Motor neuron (in vitro differentiated cells): ENCODE measurements at regions not wholly inside any gene's neighbourhood (a gene's known extent, or its start where the extent isn't known, plus 50 kb on each side); places are given as distances from the start of the nearest gene placed in this dataset.

Source experiments
- ATAC-seq, 8 experiments: fragments of 200-7000 bp; cut with Tn5 transposase; replicated peaks in 6 of 8; 2 replicates each; pipeline ENCODE4 v1.8.0; 2021; ENCODE audit warnings: mild to moderate bottlenecking in 8 of 8, moderate library complexity in 8 of 8
- H3K27ac ChIP-seq, 2 donors: fragments of 250-450 bp; sonication (Bioruptor Pico); 2 replicates each; pipeline ENCODE4 v1.9.0; 2021; ENCODE audit warnings: antibody characterized with exemption in 2 of 2, mild to moderate bottlenecking in 2 of 2, moderate library complexity in 1 of 2
- H3K4me1 ChIP-seq, 2 donors: fragments of 250-450 bp; sonication (Bioruptor Pico); replicated peaks in 1 of 2; 2 replicates each; pipeline ENCODE4 v1.6.1; 2021; ENCODE audit warnings: antibody characterized with exemption in 2 of 2, mild to moderate bottlenecking in 2 of 2, moderate library complexity in 1 of 2
- H3K4me3 ChIP-seq, 5 donors: fragments of 250-450 bp; sonication (Bioruptor Pico); 2 replicates each; pipeline ENCODE4 v1.9.0; 2021; ENCODE audit warnings: antibody characterized with exemption in 5 of 5, mild to moderate bottlenecking in 5 of 5, moderate library complexity in 4 of 5
- WGBS, 10 experiments: fragments of 450-650 bp; shearing (Covaris generic); methylation state at CpG; one replicate each; pipeline ENCODE4 v1.0.0; 2022; 5-methylcytosine and 5-hydroxymethylcytosine counted together
- in situ Hi-C, 9 experiments: fragments of 400-800 bp; cut with MboI; loops; one replicate each; pipeline ENCODE4 v1.15.0; 2021; ENCODE audit warnings: low sequenced_read_pairs in 9 of 9, low pct_unique_long_range_greater_than_20kb in 2 of 9; ENCODE audit not compliant: unreplicated experiment in 9 of 9

DNA sequence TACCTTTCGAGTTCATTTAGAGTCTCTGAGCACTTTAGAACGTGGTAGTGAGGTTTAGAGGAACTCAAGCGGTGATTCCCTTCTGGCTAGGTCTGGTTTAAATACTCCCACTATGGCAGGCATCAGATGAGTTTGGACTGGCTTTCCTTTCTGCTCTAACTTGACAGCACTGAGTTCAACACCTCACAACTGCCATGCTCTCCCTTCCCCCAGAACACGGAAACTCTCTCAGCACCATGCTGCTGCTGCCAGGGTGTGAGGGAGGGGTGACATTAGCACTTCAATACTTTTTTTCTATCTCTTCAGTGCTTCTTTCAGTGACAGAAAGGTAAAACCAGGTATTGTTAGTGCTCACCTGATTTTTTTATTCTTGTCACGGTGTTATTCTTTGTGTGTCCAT is 234.5 kb upstream of the AGTR2 start:
- Histone ChIP-seq H3K4me1 (no peaks in the 10 kb centered on the region), H3K4me3 (no peak overlapping the region), H3K27ac (no peak overlapping the region)
- in situ Hi-C loops = no loop called here
- no peak for ATAC-seq
- 41 to 100% (median 93%) methylated on average over 1 to 5 of the region's 5 CpGs; no CpG with 5 or more reads in 4 of the 10 experiments for WGBS, 10 experiments

DNA sequence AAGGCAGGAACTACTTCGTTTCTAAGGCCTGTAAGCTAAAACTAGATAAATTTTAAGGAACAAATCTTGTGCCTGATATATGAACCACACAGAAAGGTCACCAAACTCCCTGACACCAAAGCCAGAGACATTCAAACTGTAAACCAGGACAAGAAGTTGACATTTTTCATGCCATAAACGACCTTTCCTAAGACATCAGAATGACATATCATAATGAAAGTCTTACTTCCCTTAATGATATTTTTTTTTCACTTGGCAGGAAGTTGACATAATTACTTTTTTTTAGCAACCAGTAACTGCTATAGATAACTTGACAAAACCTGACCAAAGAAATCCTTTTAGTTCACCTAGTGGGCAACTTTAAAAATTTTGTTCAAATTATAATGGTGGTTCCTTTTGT is 231.5 kb upstream of the AGTR2 start:
- no peak overlapping the region for H3K4me3 ChIP-seq
- 17 to 100% (median 75%) methylated on average over 1 to 2 of the region's 2 CpGs; no CpG with 5 or more reads in 6 of the 10 experiments for WGBS, 10 experiments
- no peak overlapping the region for H3K27ac ChIP-seq
- no peak for ATAC-seq
- H3K4me1 ChIP-seq = no peaks in the 10 kb centered on the region
- in situ Hi-C loops = no loop called here

DNA sequence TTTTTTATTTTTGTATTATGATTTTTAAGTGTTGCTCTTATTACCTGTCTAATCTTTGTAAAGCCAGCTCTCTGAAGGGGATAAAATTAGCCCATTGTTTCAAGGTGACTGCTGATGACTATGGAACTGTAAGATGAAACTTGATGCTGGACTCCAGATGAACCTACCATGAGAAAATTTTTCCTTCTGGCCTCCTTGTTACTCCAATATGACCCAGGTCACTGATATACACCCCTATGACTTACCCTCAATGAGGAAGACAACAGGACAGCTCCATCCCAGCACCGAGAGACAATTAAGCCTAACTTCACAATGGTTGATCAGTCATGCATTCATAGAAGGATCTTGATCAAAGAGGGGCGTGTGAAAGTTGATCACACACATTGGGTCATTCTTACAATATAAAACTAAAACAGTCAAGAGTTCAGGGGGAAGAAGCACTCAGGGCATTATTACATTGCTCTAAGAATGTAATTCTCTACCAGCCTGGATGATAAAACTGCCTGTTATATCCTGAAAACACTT is 230.8 kb upstream of the AGTR2 start:
- ATAC-seq = no peak
- no peak overlapping the region for H3K27ac ChIP-seq
- H3K4me1 ChIP-seq = no peaks in the 10 kb centered on the region
- no peak overlapping the region for H3K4me3 ChIP-seq
- WGBS, 10 experiments = 67 to 100% (median 72%) methylated on average over 1 to 2 of the region's 2 CpGs; no CpG with 5 or more reads in 7 of the 10 experiments
- in situ Hi-C loops = no loop called here

DNA sequence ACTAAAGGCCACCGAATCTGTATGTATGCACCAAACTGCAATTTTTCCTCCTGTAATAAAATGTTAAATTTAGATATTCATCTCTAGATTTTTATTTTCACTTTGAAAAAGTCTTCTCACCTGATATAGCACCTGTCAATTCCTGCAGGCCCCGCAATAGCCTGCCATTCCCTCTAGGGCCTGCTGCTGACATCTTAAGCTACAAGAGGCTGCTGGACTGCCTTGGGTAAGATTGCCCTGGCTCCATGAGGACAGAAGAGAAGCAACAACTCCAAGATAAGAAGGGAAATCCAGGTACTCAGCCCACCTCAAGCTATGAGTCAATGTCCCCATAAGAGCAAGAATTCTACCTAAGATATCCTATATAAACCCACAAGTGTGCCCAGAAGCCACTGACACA is 230.2 kb upstream of the AGTR2 start:
- no peak overlapping the region for H3K4me3 ChIP-seq
- WGBS, 10 experiments = 80 to 100% (median 92%) methylated on average over 1 to 2 of the region's 2 CpGs; no CpG with 5 or more reads in 6 of the 10 experiments
- ATAC-seq = peak in 1 of 8 experiments; percentile 13

DNA sequence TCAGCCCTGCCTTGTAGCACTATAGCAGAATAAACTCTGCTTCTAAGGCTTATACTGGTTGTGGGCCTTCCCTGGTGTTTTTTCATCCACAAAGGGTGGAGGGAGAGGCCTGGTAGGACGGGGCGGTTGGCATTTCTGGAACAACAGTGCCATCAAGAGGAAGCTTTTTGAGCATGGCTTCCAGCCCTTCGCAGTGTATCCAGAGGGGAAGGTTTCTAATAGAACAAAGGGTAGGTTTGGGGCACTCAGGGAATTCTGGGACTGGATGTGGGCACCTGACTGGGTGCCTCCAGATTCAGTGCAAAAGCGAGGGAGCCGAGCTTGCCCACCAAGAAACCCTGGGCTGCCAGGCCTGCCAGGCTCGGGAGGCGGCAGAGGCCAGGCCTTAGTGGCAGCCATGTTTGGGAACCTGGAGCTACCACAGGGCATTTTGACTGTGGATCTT is 229.6 kb upstream of the AGTR2 start:
- WGBS, 10 experiments = 63 to 93% methylated on average over 2 to 3 of the region's 7 CpGs; no CpG with 5 or more reads in 8 of the 10 experiments
- in situ Hi-C loops = no loop called here
- ATAC-seq = peak in 6 of 8 experiments; percentile 24 to 91 (median 48)
- H3K4me1 ChIP-seq = no peaks in the 10 kb centered on the region
- H3K4me3 ChIP-seq = no peak overlapping the region
- H3K27ac ChIP-seq = no peak overlapping the region

More for the DNA sequence above, 230.2 kb upstream of the AGTR2 start:
- H3K27ac ChIP-seq = no peak overlapping the region
- H3K4me1 ChIP-seq = no peaks in the 10 kb centered on the region
- in situ Hi-C loops = no loop called here

DNA sequence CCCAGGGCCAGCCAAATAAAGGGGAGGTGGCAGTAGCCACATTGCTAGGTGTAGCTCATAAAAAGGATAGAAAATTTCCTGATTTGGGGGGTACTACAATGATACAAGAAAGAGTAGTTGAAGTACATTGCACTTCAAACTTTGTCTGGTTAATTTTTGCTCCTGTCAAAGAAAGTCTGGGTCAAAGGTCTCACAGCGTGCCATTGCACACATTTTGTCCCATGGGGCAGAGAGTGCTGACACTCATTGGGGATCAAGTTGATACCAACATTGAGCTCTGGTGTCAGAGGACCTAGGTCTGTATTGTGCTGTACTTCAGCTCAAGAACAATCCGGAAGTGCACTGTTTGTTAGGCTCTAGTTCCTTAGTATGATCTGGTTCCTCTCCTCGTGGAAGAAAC is 229.2 kb upstream of the AGTR2 start:
- in situ Hi-C loops = no loop called here
- H3K27ac ChIP-seq = no peak overlapping the region
- ATAC-seq = no peak
- H3K4me1 ChIP-seq = no peaks in the 10 kb centered on the region
- H3K4me3 ChIP-seq = no peak overlapping the region
- 85 to 100% (median 100%) methylated on average over 1 to 3 of the region's 3 CpGs; no CpG with 5 or more reads in 5 of the 10 experiments for WGBS, 10 experiments

DNA sequence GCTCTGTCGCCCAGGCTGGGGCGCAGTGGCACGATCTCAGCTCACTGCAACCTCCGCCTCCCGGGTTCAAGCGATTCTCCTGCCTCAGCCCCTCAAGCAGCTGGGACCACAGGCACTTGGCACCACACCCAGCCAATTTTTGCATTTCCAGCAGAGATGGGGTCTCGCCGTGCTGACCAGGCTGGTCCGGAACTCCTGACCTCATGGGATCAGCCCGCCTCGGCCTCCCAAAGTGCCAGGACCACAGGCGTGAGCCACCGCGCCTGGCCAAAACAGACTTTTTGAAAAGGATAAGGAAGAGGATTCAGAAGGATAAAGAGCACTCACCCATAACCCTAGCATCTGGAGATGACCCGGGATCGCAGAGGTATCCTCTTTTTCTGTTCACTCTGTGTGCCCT is 224.5 kb upstream of the AGTR2 start:
- Histone ChIP-seq H3K27ac (no peak overlapping the region), H3K4me1 (no peaks in the 10 kb centered on the region), H3K4me3 (no peak overlapping the region)
- 84 to 100% (median 100%) methylated on average over 1 to 10 of the region's 16 CpGs; no CpG with 5 or more reads in 7 of the 10 experiments for WGBS, 10 experiments
- in situ Hi-C loops = no loop called here
- ATAC-seq = no peak

DNA sequence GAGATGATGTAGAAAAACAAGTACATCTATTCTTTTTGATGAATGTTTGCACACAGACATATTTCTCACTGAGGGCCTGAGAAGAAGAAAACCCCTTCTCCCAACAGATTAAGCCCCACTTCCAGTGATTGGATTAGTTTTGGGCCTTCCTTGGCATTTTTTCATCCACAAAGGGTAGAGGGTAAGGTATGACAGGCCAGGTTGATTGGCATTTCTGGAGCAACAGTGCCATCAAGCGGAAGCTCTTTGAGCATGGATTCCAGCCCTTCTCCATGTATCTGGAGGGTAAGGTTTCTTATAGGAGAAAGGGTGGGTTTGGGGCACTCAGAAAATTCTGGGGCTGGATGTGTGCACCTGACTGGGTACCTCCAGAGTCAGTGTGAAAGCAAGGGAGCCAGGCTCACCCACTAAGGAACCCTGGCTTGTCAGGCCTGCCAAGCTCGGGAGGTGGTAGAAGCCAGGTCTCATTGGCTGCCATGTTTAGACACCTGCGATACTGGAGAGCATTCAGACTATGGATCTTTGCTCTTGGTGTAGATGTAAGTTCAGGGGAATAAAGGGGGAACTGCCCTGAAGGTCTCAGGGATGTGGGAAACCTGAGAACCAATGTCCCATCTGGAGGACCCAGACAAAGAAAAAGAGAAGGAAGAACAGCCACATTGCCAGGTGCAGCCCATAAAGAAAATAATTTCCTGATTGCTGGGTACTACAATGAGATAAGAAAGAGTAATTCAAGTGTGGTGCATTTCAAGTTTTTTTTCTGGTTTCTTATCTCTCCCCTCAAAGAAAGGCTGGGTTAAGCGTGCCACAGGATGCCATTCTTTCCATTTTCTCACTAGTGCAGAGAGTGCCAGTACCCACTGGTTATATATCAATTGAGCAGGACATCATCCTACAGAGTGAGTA is 222.3 kb upstream of the AGTR2 start:
- in situ Hi-C loops = no loop called here
- Histone ChIP-seq H3K4me1 (no peaks in the 10 kb centered on the region), H3K27ac (no peak overlapping the region), H3K4me3 (no peak overlapping the region)
- 29 to 100% (median 79%) methylated on average over 1 to 3 of the region's 4 CpGs; no CpG with 5 or more reads in 6 of the 10 experiments for WGBS, 10 experiments
- ATAC-seq = no peak

DNA sequence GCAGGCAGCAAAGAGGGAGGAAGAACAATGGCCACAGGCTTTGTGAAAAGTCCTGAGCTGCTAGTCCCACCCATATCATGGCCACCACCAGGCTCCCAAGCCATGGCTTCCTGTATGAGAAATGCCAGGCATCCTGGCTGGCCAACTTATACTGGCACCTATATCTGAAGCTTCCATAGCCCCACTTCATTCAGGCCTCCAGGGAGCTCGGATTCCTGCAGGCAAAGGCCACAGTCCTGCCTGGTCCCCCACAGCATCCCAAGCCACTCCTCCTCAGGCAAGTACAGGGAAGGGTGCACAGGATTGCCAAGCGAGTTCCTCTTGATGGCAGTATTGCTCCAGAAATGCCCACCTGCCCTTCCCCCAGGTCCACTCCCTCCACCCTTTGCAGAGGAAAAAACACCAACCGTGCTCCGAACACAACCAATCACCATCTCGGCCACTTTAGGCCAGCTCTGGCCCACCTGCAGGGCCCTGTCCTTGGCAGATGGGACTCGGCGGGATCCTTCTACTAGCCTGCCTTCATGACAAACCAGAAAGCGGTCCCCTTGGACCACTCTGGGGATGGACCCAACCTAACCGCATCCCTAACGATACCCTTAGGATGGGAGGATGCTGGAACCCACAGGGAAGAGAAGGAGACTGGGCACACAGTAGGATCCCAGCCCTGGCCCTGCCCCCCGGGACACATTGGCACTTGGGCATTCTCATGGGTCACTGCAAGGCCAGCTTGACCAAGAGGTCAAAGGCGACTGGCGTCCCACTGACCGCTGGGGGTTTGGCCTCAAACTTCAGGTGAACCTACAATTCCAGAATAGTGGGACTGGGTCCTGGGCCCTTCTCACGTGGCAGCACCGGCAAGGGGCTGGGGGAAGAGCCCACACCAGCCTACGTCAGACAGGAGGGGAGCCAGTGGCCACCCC is 220.4 kb upstream of the AGTR2 start:
- Histone ChIP-seq H3K4me3 (no peak overlapping the region), H3K27ac (no peak overlapping the region), H3K4me1 (no peaks in the 10 kb centered on the region)
- ATAC-seq = no peak
- in situ Hi-C loops = no loop called here
- 69% methylated on average over 6 of the region's 17 CpGs; no CpG with 5 or more reads in 9 of the 10 experiments for WGBS, 10 experiments

DNA sequence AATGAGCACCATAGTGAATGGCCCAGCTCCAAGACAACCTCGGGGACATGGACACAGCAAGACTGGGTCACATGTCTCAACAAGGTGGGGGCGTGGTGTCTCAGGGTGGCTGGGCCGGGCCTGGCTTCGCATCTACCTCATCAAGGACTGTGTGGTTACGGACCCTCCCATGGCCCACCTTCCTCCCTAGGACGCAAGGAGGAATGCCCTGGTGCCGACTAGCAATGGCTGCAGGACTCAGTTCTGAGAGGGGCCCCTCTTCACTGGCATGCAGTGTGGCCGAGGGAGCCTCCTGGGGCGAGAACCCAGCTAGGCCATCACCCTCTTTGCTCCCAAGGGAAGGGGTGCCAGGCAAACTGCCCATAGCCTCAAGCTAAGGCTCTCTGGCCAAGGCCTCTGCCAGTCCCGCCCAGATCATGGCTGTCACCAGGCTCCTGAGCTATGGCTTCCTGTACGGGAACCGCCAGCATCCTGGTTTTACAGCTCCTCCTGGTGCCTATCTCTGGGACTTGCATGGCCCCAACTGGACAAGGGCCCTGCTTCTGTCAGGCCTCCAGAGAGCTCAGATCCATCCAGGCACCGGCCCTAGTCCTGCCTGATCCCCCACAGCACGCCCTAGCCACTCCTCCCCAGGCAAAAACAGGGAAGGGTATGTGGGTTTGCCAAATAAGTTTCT is 218.0 kb upstream of the AGTR2 start:
- Histone ChIP-seq H3K4me3 (no peak overlapping the region), H3K27ac (no peak overlapping the region), H3K4me1 (no peaks in the 10 kb centered on the region)
- 90% methylated on average over 2 of the region's 14 CpGs; no CpG with 5 or more reads in 9 of the 10 experiments for WGBS, 10 experiments
- peak in 1 of 8 experiments; percentile 26 for ATAC-seq
- in situ Hi-C loops = no loop called here

DNA sequence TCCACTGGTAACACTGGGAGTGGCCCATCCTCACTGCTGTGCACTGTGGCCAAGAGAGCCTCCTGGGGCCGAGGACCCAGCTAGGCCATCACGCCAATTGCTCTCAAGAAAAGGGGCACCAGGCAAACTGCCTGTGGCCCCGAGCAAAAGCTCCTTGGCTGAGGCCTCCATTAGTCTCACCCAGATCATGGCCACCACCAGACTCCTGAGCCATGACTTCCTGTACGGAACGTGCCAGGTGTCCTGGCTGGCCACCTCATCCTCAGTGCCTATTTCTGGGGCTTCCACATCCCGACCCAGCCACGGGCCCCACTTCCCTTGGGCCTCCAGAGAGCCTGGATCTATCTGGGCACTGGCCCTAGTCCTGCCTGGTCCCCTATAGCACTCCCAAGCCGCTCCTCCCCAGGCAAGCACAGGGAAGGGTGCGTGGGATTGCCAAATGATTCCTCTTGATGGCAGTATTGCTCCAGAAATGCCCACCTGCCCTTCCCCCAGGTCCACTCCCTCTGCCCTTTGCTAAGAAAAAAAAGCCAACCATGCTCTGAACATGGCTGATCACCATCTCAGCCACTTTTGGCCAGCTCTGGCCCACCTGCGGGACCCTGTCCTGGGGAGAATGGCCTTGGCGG is 212.6 kb upstream of the AGTR2 start:
- Histone ChIP-seq H3K4me3 (no peak overlapping the region), H3K27ac (no peak overlapping the region), H3K4me1 (no peaks in the 10 kb centered on the region)
- WGBS, 10 experiments = 65 to 80% methylated on average over 1 to 6 of the region's 11 CpGs; no CpG with 5 or more reads in 8 of the 10 experiments
- in situ Hi-C loops = no loop called here
- ATAC-seq = peak in 1 of 8 experiments; percentile 53

DNA sequence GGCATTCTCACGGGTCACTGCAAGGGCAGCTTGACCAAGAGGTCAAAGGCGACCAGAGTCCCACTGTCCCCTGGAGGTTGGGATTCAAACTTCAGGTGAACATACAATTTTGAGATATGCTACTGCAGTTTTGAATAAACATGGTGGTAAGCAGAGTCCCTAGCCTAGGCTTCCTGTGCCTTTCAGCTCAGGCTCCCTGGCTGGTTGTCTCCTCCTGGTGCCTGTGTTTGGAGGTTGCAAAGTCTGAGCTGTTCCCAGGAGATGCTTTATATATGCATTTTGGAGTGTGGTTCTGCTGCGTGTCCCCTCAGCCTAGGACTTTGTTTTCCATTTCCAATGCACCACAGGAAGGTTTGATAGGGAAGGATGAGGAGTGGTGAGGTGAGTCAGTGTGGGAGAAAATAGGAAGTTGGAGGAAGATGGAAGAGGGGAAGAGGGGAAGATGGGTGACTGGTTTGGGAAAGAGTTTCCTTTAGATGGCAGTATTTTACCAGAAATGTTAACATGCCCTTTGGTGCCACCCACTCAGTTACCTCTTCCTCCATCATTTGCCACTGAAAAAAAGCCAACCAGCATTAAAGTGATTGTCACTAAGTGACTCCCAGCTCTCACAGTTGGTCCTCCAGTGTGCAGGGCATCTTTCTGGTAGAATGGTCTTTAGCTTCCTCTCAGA is 211.7 kb upstream of the AGTR2 start:
- Histone ChIP-seq H3K4me3 (no peak overlapping the region), H3K27ac (no peak overlapping the region), H3K4me1 (no peaks in the 10 kb centered on the region)
- in situ Hi-C loops = no loop called here
- WGBS, 10 experiments = 50 to 86% methylated on average over 1 to 3 of the region's 3 CpGs; no CpG with 5 or more reads in 8 of the 10 experiments
- ATAC-seq = no peak
